A549 (cell line): ENCODE measurements at regions not wholly inside any gene's neighbourhood (a gene's known extent, or its start where the extent isn't known, plus 50 kb on each side); places are given as distances from the start of the nearest gene placed in this dataset.

Source experiments
- ATAC-seq, 2 experiments: fragments of 200-7000 bp in 1 of 2; fragments of >200 bp in 1 of 2; cut with Nextera tagmentation in 1 of 2; cut with Tn5 transposase in 1 of 2; 3 replicates each; pipeline versions ENCODE4 v1.8.0 to v1.9.1; 2018 to 2020; ENCODE audit warnings: mild to moderate bottlenecking in 1 of 2, moderate library complexity in 1 of 2
- CTCF ChIA-PET: fragments of 300-600 bp; sonication (Branson Sonifier 250); formaldehyde crosslinking; extraction: SDS; loops from one replicate; lab custom pipeline; 2021; ENCODE audit warnings: antibody characterized with exemption, inconsistent platforms; lab: Yijun Ruan, JAX
- POLR2A ChIA-PET: fragments of 350-600 bp; formaldehyde crosslinking; extraction: SDS; loops from one replicate; lab custom pipeline; 2021; ENCODE audit warnings: antibody characterized with exemption, inconsistent platforms; lab: Yijun Ruan, JAX
- DNase-seq, 2 experiments: peaks; one replicate each; pipeline versions ENCODE4 v3.0.0 to v3.0.0-alpha.2; 2011 to 2016; ENCODE audit warnings: low read depth in 1 of 2, low spot score in 1 of 2
- FAIRE-seq: peaks from 2 replicates; lab custom pipeline; 2011; peaks lifted over from hg19 to GRCh38; lab: Jason Lieb, UNC
- H3K27ac ChIP-seq, 2 experiments: fragments of >200 bp; sonication (Bioruptor Twin); formaldehyde crosslinking; 3 replicates each; pipeline ENCODE4 v1.5.1; 2016 to 2017
- H3K4me1 ChIP-seq: fragments of >200 bp; sonication (Bioruptor Twin); formaldehyde crosslinking; 3 replicates; pipeline ENCODE4 v1.6.1; 2016
- H3K4me2 ChIP-seq: fragments of >200 bp; sonication (Bioruptor Twin); formaldehyde crosslinking; 3 replicates; pipeline ENCODE4 v1.6.1; 2016
- H3K4me3 ChIP-seq: fragments of >200 bp; sonication (Bioruptor Twin); formaldehyde crosslinking; 3 replicates; pipeline ENCODE4 v1.5.1; 2016
- H3K9me3 ChIP-seq: fragments of >200 bp; sonication (Bioruptor Twin); formaldehyde crosslinking; 3 replicates; pipeline ENCODE4 v1.6.1; 2016
- CBX8 ChIP-seq: fragments of 200-600 bp; sonication (generic); IDR thresholded peaks from 2 replicates; pipeline ENCODE4 v1.6.1; 2016
- CHD2 ChIP-seq: fragments of 150-350 bp; IDR thresholded peaks from 2 replicates; pipeline ENCODE4 v1.6.1; 2014; ENCODE audit warnings: low read length; ENCODE audit not compliant: partially characterized antibody
- EHMT2 ChIP-seq: fragments of 200-600 bp; sonication (generic); IDR thresholded peaks from 2 replicates; pipeline ENCODE4 v1.6.1; 2016; ENCODE audit warnings: antibody characterized with exemption, low read depth, mild to moderate bottlenecking, moderate library complexity
- FOXS1 ChIP-seq: fragments of 250-450 bp; sonication (Bioruptor Pico); IDR thresholded peaks from 2 replicates; pipeline ENCODE4 v1.5.0; 2020; ENCODE audit warnings: mild to moderate bottlenecking, moderate library complexity
- JUN ChIP-seq, 2 experiments: fragments of >200 bp; sonication (Bioruptor Twin); formaldehyde crosslinking; IDR thresholded peaks; 2 replicates in 1 of 2; 3 replicates in 1 of 2; pipeline ENCODE4 v1.6.1; 2016 to 2017
- KDM5A ChIP-seq: fragments of 200-600 bp; sonication (generic); IDR thresholded peaks from 2 replicates; pipeline ENCODE4 v1.6.1; 2016; ENCODE audit warnings: antibody characterized with exemption, mild to moderate bottlenecking
- MAFK ChIP-seq: fragments of 450-650 bp; IDR thresholded peaks from 2 replicates; pipeline ENCODE4 v1.6.1; 2014; ENCODE audit not compliant: partially characterized antibody
- MAZ ChIP-seq: fragments of 150-350 bp; IDR thresholded peaks from 2 replicates; pipeline ENCODE4 v1.6.1; 2014; ENCODE audit warnings: antibody characterized with exemption, low read depth, low read length, borderline replicate concordance
- NPAS2 ChIP-seq: fragments of 250-450 bp; sonication (Bioruptor Pico); IDR thresholded peaks from 2 replicates; pipeline ENCODE4 v1.8.0; 2022; ENCODE audit warnings: mild to moderate bottlenecking, moderate library complexity, borderline replicate concordance
- PHF8 ChIP-seq: fragments of 200-600 bp; sonication (generic); IDR thresholded peaks from 2 replicates; pipeline ENCODE4 v1.6.1; 2016; ENCODE audit warnings: low read depth, mild to moderate bottlenecking, antibody characterized with exemption, moderate library complexity, borderline replicate concordance
- POLR2A ChIP-seq: IDR thresholded peaks from 2 replicates; pipeline ENCODE4 v1.6.1; 2012; ENCODE audit warnings: mild to moderate bottlenecking, low read length
- POLR2AphosphoS2 ChIP-seq: conservative IDR thresholded peaks from 2 replicates; pipeline ENCODE4 v1.6.1; 2012; ENCODE audit warnings: low read length, improper control_type of control experiment, inconsistent platforms
- WGBS: methylation state at CpG from one replicate; pipeline ENCODE4 v1.1.6; 2017; ENCODE audit errors: missing lambda C conversion rate; 5-methylcytosine and 5-hydroxymethylcytosine counted together
- TF ChIP-seq, protein P1 (sequence below): IDR thresholded peaks from 2 replicates; pipeline ENCODE4 v1.6.1; 2012; ENCODE audit warnings: low read depth, borderline replicate concordance
- TF ChIP-seq, protein P2 (sequence below): IDR thresholded peaks from 2 replicates; pipeline ENCODE4 v1.6.1; 2012
- TF ChIP-seq, protein P3 (sequence below): fragments of 250-450 bp; sonication (Bioruptor Pico); IDR thresholded peaks from 2 replicates; pipeline ENCODE4 v1.5.0; 2021; ENCODE audit warnings: mild to moderate bottlenecking, moderate library complexity, borderline replicate concordance
- TF ChIP-seq, protein P4 (sequence below): IDR thresholded peaks from 2 replicates; pipeline ENCODE4 v1.6.1; 2012
- TF ChIP-seq, protein P5 (sequence below): fragments of 200-600 bp; sonication (generic); IDR thresholded peaks from 2 replicates; pipeline ENCODE4 v1.6.1; 2016; ENCODE audit warnings: antibody characterized with exemption, mild to moderate bottlenecking, moderate library complexity

DNA sequence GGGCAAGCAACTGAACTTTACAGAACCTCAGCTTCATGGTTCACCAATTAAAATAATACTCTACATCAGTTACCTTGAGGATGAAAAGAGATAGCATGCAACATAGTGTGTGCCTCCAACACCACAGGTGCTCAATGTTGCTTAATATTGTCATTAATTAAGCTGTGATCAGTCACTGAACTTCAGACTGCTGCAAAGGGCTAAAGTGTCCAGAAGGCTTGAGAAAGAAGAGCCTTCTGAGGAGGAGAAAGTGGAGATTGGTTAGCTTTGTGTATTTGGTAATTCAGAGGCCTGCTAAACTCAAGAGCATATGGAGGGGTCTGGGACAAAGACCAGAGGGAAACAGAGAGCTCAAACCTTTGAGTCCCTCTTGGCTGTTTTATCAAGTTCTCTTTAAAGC, 66.3 kb upstream of the SELENOP start:
- TF ChIP-seq, protein P1, sequence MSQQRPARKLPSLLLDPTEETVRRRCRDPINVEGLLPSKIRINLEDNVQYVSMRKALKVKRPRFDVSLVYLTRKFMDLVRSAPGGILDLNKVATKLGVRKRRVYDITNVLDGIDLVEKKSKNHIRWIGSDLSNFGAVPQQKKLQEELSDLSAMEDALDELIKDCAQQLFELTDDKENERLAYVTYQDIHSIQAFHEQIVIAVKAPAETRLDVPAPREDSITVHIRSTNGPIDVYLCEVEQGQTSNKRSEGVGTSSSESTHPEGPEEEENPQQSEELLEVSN, result no peak
- TF ChIP-seq FOXS1 (CRISPR knock-in tag) (no peak), PHF8 (no peak), MAFK (no peak), POLR2AphosphoS2 (no peak), NPAS2 (no peak), KDM5A (no peak), CHD2 (no peak), CBX8 (no peak), EHMT2 (no peak), POLR2A (no peak)
- TF ChIP-seq, protein P2, sequence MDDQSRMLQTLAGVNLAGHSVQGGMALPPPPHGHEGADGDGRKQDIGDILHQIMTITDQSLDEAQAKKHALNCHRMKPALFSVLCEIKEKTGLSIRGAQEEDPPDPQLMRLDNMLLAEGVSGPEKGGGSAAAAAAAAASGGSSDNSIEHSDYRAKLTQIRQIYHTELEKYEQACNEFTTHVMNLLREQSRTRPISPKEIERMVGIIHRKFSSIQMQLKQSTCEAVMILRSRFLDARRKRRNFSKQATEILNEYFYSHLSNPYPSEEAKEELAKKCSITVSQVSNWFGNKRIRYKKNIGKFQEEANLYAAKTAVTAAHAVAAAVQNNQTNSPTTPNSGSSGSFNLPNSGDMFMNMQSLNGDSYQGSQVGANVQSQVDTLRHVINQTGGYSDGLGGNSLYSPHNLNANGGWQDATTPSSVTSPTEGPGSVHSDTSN, result no peak
- TF ChIP-seq, protein P3, sequence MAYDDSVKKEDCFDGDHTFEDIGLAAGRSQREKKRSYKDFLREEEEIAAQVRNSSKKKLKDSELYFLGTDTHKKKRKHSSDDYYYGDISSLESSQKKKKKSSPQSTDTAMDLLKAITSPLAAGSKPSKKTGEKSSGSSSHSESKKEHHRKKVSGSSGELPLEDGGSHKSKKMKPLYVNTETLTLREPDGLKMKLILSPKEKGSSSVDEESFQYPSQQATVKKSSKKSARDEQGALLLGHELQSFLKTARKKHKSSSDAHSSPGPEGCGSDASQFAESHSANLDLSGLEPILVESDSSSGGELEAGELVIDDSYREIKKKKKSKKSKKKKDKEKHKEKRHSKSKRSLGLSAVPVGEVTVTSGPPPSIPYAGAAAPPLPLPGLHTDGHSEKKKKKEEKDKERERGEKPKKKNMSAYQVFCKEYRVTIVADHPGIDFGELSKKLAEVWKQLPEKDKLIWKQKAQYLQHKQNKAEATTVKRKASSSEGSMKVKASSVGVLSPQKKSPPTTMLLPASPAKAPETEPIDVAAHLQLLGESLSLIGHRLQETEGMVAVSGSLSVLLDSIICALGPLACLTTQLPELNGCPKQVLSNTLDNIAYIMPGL (CRISPR knock-in tag), result no peak
- TF ChIP-seq, protein P4, sequence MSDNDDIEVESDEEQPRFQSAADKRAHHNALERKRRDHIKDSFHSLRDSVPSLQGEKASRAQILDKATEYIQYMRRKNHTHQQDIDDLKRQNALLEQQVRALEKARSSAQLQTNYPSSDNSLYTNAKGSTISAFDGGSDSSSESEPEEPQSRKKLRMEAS, result no peak
- TF ChIP-seq, all 56 proteins: peak for 0
- POLR2A ChIA-PET, result no interaction called here
- Histone ChIP-seq H3K4me3 (no peak overlapping the region), H3K4me1 (no peaks in the 10 kb centered on the region), H3K9me3 (no peaks in the 10 kb centered on the region), H3K27ac (no peak overlapping the region), H3K4me2 (no peak overlapping the region)
- ATAC-seq, result no peak
- CTCF ChIA-PET, result interaction anchor here (1.0 to 7.5 kb wide), 2 partner anchors 12 to 227 kb away, joined by 4 to 44 read pairs; no protein-coding TSS in a partner anchor
- DNase-seq, result no peak
- no peak for FAIRE-seq

GRCh38 chr5:42877431-42877830, 65.7 kb upstream of the SELENOP start:
- Histone ChIP-seq H3K4me2 (no peak overlapping the region), H3K27ac (no peak overlapping the region), H3K4me1 (no peaks in the 10 kb centered on the region), H3K9me3 (no peaks in the 10 kb centered on the region), H3K4me3 (no peak overlapping the region)
- FAIRE-seq (no peak), ATAC-seq (no peak), DNase-seq (no peak)
- TF ChIP-seq, protein P5, sequence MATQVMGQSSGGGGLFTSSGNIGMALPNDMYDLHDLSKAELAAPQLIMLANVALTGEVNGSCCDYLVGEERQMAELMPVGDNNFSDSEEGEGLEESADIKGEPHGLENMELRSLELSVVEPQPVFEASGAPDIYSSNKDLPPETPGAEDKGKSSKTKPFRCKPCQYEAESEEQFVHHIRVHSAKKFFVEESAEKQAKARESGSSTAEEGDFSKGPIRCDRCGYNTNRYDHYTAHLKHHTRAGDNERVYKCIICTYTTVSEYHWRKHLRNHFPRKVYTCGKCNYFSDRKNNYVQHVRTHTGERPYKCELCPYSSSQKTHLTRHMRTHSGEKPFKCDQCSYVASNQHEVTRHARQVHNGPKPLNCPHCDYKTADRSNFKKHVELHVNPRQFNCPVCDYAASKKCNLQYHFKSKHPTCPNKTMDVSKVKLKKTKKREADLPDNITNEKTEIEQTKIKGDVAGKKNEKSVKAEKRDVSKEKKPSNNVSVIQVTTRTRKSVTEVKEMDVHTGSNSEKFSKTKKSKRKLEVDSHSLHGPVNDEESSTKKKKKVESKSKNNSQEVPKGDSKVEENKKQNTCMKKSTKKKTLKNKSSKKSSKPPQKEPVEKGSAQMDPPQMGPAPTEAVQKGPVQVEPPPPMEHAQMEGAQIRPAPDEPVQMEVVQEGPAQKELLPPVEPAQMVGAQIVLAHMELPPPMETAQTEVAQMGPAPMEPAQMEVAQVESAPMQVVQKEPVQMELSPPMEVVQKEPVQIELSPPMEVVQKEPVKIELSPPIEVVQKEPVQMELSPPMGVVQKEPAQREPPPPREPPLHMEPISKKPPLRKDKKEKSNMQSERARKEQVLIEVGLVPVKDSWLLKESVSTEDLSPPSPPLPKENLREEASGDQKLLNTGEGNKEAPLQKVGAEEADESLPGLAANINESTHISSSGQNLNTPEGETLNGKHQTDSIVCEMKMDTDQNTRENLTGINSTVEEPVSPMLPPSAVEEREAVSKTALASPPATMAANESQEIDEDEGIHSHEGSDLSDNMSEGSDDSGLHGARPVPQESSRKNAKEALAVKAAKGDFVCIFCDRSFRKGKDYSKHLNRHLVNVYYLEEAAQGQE, result no peak
- TF ChIP-seq MAZ (no peak), FOXS1 (CRISPR knock-in tag) (no peak), POLR2A (no peak), JUN (IDR thresholded peaks at IDR 0.05) (no peak)
- WGBS, result 26% methylated on average over 2 of the region's 2 CpGs
- ChIA-PET CTCF (interaction anchor here (7.5 kb wide), 1 partner anchor 12 kb away, joined by 44 read pairs; no protein-coding TSS in a partner anchor), POLR2A (no interaction called here)
